Amniotic epithelial cell (primary cell): ENCODE measurements at regions not wholly inside any gene's neighbourhood (a gene's known extent, or its start where the extent isn't known, plus 50 kb on each side); places are given as distances from the start of the nearest gene placed in this dataset.

ENCODE experiments used
- DNase-seq: peaks from one replicate; pipeline ENCODE4 v3.0.0-alpha.2; 2010; ENCODE audit warnings: low read depth

GRCh38 chr2:15701341-15701907 is 109.8 kb downstream of the DDX1 start:
- no peak for DNase-seq

GRCh38 chr2:15701991-15702390 is 110.3 kb downstream of the DDX1 start:
- no peak for DNase-seq

GRCh38 chr2:15702452-15702851 is 110.8 kb downstream of the DDX1 start:
- DNase-seq = no peak

- DNase-seq = no peak
These were observed 111.7 kb downstream of the DDX1 start for GRCh38 chr2:15703365-15703869.

- no peak for DNase-seq
These were observed 112.6 kb downstream of the DDX1 start for GRCh38 chr2:15704086-15704787.

- no peak for DNase-seq
These were observed 113.1 kb downstream of the DDX1 start for GRCh38 chr2:15704788-15705115.

GRCh38 chr2:15705310-15705709 is 113.6 kb downstream of the DDX1 start:
- DNase-seq = no peak

- no peak for DNase-seq
These were observed 114.2 kb downstream of the DDX1 start for GRCh38 chr2:15705839-15706386.

- no peak for DNase-seq
These were observed 114.8 kb downstream of the DDX1 start for GRCh38 chr2:15706424-15706823.

- no peak for DNase-seq
These were observed 115.4 kb downstream of the DDX1 start for GRCh38 chr2:15706986-15707632.

- no peak for DNase-seq
These were observed 116.5 kb downstream of the DDX1 start for GRCh38 chr2:15708161-15708560.

GRCh38 chr2:15708865-15709820 is 117.5 kb downstream of the DDX1 start:
- no peak for DNase-seq

- no peak for DNase-seq
These were observed 119.6 kb downstream of the DDX1 start for GRCh38 chr2:15711126-15711860.

GRCh38 chr2:15712551-15713342 is 121.1 kb downstream of the DDX1 start:
- DNase-seq = no peak

GRCh38 chr2:15713475-15713874 is 121.8 kb downstream of the DDX1 start:
- DNase-seq = no peak

GRCh38 chr2:15714002-15714401 is 122.3 kb downstream of the DDX1 start:
- no peak for DNase-seq

GRCh38 chr2:15714609-15715008 is 122.9 kb downstream of the DDX1 start:
- DNase-seq = no peak

GRCh38 chr2:15715596-15715995 is 123.9 kb downstream of the DDX1 start:
- DNase-seq = no peak

- no peak for DNase-seq
These were observed 126.7 kb downstream of the DDX1 start for GRCh38 chr2:15718103-15718943.

- no peak for DNase-seq
These were observed 127.3 kb downstream of the DDX1 start for GRCh38 chr2:15718944-15719323.
